PC-9 (cell line): ENCODE measurements at regions not wholly inside any gene's neighbourhood (a gene's known extent, or its start where the extent isn't known, plus 50 kb on each side); places are given as distances from the start of the nearest gene placed in this dataset.

Source experiments
- BruUV-seq: library from RNA; stranded (reverse); fragments of 400-500 nt; replicated peaks from 2 replicates; lab custom pipeline; 2021; lab: Mats Ljungman, UMichigan
- CTCF ChIA-PET: fragments of 300-600 bp; sonication (Branson Sonifier 250); formaldehyde crosslinking; loops from one replicate; lab custom pipeline; 2022; ENCODE audit warnings: antibody characterized with exemption; lab: Charles Lee
- POLR2A ChIA-PET: fragments of 300-600 bp; sonication (Branson Sonifier 250); formaldehyde crosslinking; loops from one replicate; lab custom pipeline; 2022; ENCODE audit warnings: antibody characterized with exemption; ENCODE audit not compliant: unreplicated experiment; lab: Charles Lee
- DNase-seq, 2 experiments: peaks; one replicate each; pipeline versions ENCODE4 v3.0.0 to v3.0.0-alpha.2; 2015 to 2022; ENCODE audit warnings: mixed read lengths in 1 of 2
- H2AFZ ChIP-seq: fragments of 200-600 bp; sonication (generic); 2 replicates; pipeline ENCODE4 v1.8.1; 2017; ENCODE audit warnings: antibody characterized with exemption
- H3F3A ChIP-seq: fragments of 200-600 bp; sonication (generic); 2 replicates; pipeline ENCODE4 v1.8.1; 2017; ENCODE audit warnings: antibody characterized with exemption, mild to moderate bottlenecking, low read depth; ENCODE audit not compliant: insufficient read depth
- H3K27ac ChIP-seq: fragments of 200-600 bp; sonication (generic); 2 replicates; pipeline ENCODE4 v1.6.1; 2016; ENCODE audit warnings: mixed run types
- H3K27me3 ChIP-seq: fragments of 200-600 bp; sonication (generic); 2 replicates; pipeline ENCODE4 v1.6.1; 2016; ENCODE audit warnings: low read depth, mixed run types; ENCODE audit not compliant: insufficient read depth
- H3K36me3 ChIP-seq: fragments of 200-600 bp; sonication (generic); 2 replicates; pipeline ENCODE4 v1.6.1; 2016; ENCODE audit warnings: low read depth, mixed run types
- H3K4me1 ChIP-seq: fragments of 200-600 bp; sonication (generic); replicated peaks from 2 replicates; pipeline ENCODE4 v1.6.1; 2016; ENCODE audit warnings: mixed run types; ENCODE audit not compliant: insufficient read depth
- H3K4me2 ChIP-seq: fragments of 200-600 bp; sonication (generic); 2 replicates; pipeline ENCODE4 v1.6.1; 2017; ENCODE audit warnings: mixed run types
- H3K4me3 ChIP-seq: fragments of 200-600 bp; sonication (generic); 2 replicates; pipeline ENCODE4 v1.6.1; 2016; ENCODE audit warnings: mixed run types
- H3K79me2 ChIP-seq: fragments of 200-600 bp; sonication (generic); 2 replicates; pipeline ENCODE4 v1.6.1; 2017; ENCODE audit warnings: low read depth, mixed run types
- H3K9me2 ChIP-seq: fragments of 200-600 bp; sonication (generic); 2 replicates; pipeline ENCODE4 v1.8.1; 2017; ENCODE audit warnings: mild to moderate bottlenecking; ENCODE audit not compliant: insufficient read depth
- H3K9me3 ChIP-seq: fragments of 200-600 bp; sonication (generic); 2 replicates; pipeline ENCODE4 v1.8.1; 2016; ENCODE audit warnings: low read depth; ENCODE audit not compliant: insufficient read depth
- H4K20me1 ChIP-seq: fragments of 200-600 bp; sonication (generic); 2 replicates; pipeline ENCODE4 v1.8.1; 2017; ENCODE audit not compliant: insufficient read depth
- CTCF ChIP-seq: fragments of 200-600 bp; sonication (generic); conservative IDR thresholded peaks from 2 replicates; pipeline ENCODE4 v1.6.1; 2017; ENCODE audit warnings: mixed run types, antibody characterized with exemption, mild to moderate bottlenecking, moderate library complexity
- EZH2 ChIP-seq: fragments of 200-600 bp; sonication (generic); IDR thresholded peaks from 2 replicates; pipeline ENCODE4 v1.8.0; 2017; ENCODE audit warnings: antibody characterized with exemption, low read depth
- intact Hi-C: fragments of 100-400 bp; cut with micrococcal nuclease; formaldehyde crosslinking; loops from one replicate; pipeline ENCODE4 v1.10.0; 2022; ENCODE audit not compliant: unreplicated experiment

GRCh38 chr4:179664430-179665027 lies 2222.3 kb upstream of the AGA start:
- intact Hi-C loops, result no loop called here
- Histone ChIP-seq H3K79me2 (no peaks in the 10 kb centered on the region), H3K9me3 (no peaks in the 10 kb centered on the region), H2AFZ (no peak overlapping the region), H3K27ac (no peak overlapping the region), H4K20me1 (no peaks in the 10 kb centered on the region), H3K4me2 (no peak overlapping the region), H3F3A (no peaks in the 10 kb centered on the region), H3K27me3 (no peaks in the 10 kb centered on the region), H3K4me1 (no peaks in the 10 kb centered on the region), H3K9me2 (no peaks in the 10 kb centered on the region), H3K4me3 (no peak overlapping the region), H3K36me3 (no peaks in the 10 kb centered on the region)
- POLR2A ChIA-PET, result no interaction called here
- BruUV-seq, result no TSS peak
- no peak for DNase-seq
- TF ChIP-seq CTCF, result no peak
- no peak for TF ChIP-seq EZH2
- CTCF ChIA-PET, result no interaction called here

- no peaks in the 10 kb centered on the region for H3F3A ChIP-seq
- H3K36me3 ChIP-seq, result no peaks in the 10 kb centered on the region
- H3K79me2 ChIP-seq, result no peaks in the 10 kb centered on the region
- no peaks in the 10 kb centered on the region for H4K20me1 ChIP-seq
- no peaks in the 10 kb centered on the region for H3K27me3 ChIP-seq
- H3K27ac ChIP-seq, result no peak overlapping the region
- no peak overlapping the region for H3K4me2 ChIP-seq
- no peaks in the 10 kb centered on the region for H3K9me3 ChIP-seq
- no peaks in the 10 kb centered on the region for H3K4me1 ChIP-seq
- H2AFZ ChIP-seq, result no peak overlapping the region
- ChIA-PET CTCF (no interaction called here), POLR2A (no interaction called here)
- DNase-seq, result no peak
- H3K9me2 ChIP-seq, result no peaks in the 10 kb centered on the region
- TF ChIP-seq EZH2 (no peak), CTCF (no peak)
- H3K4me3 ChIP-seq, result no peak overlapping the region
- no TSS peak for BruUV-seq
- intact Hi-C loops, result no loop called here
Measured at GRCh38 chr4:179666226-179666625, 2224.0 kb upstream of the AGA start.

GRCh38 chr4:179671609-179672008 lies 2229.4 kb upstream of the AGA start:
- H3K9me2 ChIP-seq, result no peaks in the 10 kb centered on the region
- no peak overlapping the region for H3K4me2 ChIP-seq
- no peaks in the 10 kb centered on the region for H3F3A ChIP-seq
- H3K27ac ChIP-seq, result no peak overlapping the region
- H3K9me3 ChIP-seq, result no peaks in the 10 kb centered on the region
- no peaks in the 10 kb centered on the region for H3K79me2 ChIP-seq
- H4K20me1 ChIP-seq, result no peaks in the 10 kb centered on the region
- intact Hi-C loops, result no loop called here
- POLR2A ChIA-PET, result interaction anchor here (0.6 kb wide), 1 partner anchor 9 kb away, joined by 19 read pairs; no protein-coding TSS in a partner anchor
- CTCF ChIA-PET, result no interaction called here
- H3K4me3 ChIP-seq, result no peak overlapping the region
- no peaks in the 10 kb centered on the region for H3K27me3 ChIP-seq
- H3K4me1 ChIP-seq, result no peaks in the 10 kb centered on the region
- TF ChIP-seq CTCF, result no peak
- TF ChIP-seq EZH2, result no peak
- H2AFZ ChIP-seq, result no peak overlapping the region
- no peaks in the 10 kb centered on the region for H3K36me3 ChIP-seq
- no TSS peak for BruUV-seq
- DNase-seq, result no peak
